SHP77 treated with DMSO at 0.1 percent for 48 hours (cell line): ENCODE measurements at regions not wholly inside any gene's neighbourhood (a gene's known extent, or its start where the extent isn't known, plus 50 kb on each side); places are given as distances from the start of the nearest gene placed in this dataset.
"Not testable (repeated sequence)": the region's sequence is repeated elsewhere in the genome, so short reads cannot be mapped to it uniquely, and the experiment has no call there.

Experiments
- DNase-seq: peaks from one replicate; lab custom pipeline; 2025; lab: John Stamatoyannopoulos, UW

- DNase-seq, result no peak
Measured at GRCh38 chr5:6273749-6274148, 104.6 kb downstream of the MED10 start.

DNA sequence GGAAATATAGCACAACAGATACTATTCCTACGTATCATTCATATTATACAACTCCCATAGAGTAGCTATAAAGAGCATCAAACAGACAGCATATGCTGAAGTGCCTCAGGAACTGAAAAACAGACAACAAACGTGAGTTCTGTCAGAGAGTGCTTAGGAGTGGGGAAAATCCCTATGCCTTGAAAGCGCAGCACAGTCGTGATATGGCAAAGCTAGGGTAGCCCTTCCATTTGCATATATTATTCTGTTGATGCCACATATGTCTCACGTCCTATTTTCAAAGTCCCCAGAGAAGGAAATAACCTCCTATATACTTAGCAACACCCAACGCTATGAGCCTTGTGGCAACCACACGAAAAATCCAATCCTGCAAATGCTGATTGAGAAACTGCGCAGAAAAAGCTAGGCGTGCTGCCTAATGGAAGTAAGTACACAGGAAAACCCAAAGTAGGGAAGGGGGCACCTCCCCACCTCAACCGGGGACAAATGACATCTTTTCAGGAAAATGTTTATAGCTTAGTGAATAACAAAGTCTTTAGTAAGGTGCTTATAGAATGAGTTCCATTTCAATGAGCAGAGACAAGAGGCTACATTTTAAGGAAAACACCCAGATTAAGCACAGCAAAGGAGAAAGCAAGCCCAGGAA is 105.1 kb downstream of the MED10 start:
- no peak for DNase-seq

- DNase-seq, result no peak
Measured at GRCh38 chr5:6269925-6270324, 108.4 kb downstream of the MED10 start.

GRCh38 chr5:6266671-6267197 is 111.6 kb downstream of the MED10 start:
- DNase-seq, result no peak

DNA sequence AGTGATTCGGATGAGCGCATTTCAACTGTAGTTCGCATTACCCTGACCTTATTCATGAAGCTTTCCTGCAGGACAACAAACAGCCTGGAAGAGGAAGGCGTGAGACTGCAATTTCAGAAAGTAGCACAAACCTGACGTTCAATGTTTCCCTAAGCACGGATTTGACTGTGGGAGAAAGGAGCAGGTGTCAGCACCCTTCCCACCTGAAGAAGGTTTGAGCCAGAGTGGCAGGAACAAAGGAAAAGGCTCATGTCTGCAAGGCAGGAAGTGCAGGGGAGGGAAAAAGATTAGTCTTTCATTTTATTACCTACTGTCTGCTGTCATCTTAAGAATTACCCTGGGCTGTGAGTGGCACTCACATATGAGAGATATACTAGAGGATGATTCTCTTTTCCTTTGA is 114.0 kb downstream of the MED10 start:
- no peak for DNase-seq

GRCh38 chr5:6262651-6263363 is 115.5 kb downstream of the MED10 start:
- no peak for DNase-seq

GRCh38 chr5:6261668-6262067 is 116.7 kb downstream of the MED10 start:
- DNase-seq, result no peak

DNA sequence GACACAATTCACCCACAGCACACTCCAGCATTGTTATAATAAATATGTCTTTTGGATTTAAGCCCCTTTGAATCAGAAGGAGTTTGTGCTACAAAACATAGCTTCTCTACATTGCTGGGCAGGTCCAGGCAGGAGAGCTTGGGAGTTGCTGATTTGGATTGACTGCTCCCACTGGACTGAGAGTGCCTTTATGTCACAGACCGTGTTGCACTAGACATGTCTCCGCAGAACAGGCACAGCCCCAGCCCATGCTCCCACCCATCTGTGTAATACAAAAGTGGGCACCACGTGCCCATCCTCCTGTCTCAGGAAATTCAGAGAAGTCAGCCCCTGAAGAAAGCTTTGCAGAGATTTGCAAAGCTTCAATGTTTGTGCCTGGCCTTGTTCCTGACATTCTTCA is 117.1 kb downstream of the MED10 start:
- no peak for DNase-seq

DNA sequence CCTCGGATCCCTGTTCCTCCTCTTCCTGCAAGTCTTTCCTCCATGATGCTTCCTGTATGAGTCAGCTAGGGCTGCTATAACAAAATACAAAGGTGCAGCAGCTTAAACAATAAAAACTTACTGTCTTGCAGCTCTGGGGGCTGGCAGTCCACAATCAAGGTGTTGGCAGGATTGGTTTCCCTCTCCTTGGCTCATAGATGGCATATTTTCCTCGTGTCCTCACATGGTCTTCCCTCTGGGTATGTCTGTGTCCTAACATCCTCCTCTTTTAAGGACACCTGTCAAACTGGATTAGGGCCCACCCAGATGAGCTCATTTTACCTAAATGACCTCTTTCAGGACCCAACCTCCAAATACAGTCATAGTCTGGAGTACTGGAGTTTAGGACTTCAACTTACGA is 117.5 kb downstream of the MED10 start:
- DNase-seq, result no peak

DNA sequence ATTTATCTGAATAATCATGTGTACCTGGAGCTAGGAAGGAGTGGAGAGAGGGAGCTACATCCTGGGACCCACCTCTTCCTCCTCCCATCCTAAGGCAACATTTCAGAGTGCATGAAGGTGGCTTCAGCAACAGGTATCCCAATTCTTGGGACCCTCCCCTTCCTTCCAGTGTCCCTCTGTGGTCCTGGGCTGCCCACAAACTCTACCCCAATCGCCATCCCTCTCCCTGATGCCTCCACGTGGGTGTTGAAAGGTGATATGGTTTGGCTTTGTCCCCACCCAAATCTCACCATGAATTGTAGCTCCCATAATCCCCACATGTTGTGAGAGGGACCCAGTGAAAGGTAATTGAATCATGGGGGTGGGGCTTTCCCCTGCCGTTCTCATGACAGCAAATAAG is 121.4 kb downstream of the MED10 start:
- no peak for DNase-seq

DNA sequence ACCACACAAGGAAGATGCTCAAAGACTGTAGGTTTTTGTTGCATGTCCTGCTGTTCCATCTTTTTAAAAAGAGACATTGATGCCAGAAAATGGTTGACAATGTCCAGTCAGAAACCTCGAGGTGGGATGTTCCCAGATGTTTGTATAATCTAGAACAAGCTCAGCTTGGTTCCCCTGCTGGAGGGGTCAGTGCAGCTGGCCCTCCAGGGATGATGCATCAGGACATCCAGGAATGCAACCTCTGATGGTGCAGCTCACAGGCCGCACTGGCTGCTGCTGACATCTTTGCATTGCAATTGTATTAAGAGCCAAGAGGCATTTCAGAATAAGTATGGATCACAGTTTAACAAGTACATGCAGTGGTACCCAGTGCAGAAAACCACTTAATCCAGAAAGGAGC is 122.4 kb downstream of the MED10 start:
- DNase-seq, result no peak

DNA sequence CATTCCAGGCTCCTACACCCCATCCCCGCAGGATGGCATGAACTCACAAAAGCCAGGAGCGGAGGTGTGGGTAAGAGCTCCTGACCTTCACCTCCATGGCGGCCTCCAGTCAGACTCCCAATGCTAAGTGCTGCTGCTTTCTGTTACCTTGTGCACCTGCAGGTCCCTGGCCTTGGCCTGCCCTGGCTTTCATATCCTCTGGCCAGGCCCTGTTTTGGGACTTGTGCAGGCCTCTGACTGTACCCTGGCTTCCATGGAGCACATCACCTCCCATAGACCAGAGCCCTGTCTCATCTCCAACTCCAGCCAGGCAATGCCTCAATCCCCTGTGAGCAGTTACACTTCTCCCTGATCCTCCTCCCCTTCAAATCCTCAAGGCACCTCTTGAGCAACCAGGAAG is 124.5 kb downstream of the MED10 start:
- DNase-seq, result no peak

DNA sequence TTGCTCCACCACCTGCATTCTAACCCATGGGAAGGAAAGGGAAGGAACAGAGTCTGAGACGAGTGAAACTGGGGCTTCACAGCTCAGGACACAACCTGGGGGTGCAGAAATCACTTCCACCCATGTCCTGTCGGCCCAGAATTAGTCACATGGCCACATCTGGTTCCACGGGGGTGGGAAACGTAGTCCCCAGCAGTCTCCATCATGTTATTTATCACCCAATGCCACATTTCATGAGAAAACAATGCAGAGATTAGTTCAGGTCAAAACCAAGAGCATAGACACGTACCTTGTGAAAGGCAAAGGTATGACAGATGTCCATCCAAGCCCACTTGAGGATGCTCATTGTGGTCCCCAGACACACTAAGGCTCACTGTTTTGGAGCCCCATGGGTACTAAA is 125.1 kb downstream of the MED10 start:
- no peak for DNase-seq

DNA sequence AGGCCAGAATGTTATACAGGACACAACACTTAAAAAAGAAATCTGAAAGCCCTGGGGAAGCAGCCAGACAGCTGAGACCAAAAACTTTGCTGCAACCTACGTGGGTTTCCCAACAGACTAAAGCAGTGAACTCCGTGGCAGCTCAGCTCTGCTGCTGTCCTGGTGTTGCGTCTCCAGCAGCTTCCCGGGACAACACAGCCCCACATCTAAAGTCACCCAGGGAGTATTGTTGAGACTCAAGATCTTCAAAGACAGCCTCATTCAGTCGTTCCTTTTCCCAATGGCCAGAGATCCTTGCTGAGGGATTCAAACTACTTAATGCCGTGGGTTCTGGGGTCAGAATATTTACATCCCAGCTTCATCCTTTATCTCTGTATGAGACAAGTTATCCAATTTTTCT is 125.8 kb downstream of the MED10 start:
- DNase-seq, result no peak

DNA sequence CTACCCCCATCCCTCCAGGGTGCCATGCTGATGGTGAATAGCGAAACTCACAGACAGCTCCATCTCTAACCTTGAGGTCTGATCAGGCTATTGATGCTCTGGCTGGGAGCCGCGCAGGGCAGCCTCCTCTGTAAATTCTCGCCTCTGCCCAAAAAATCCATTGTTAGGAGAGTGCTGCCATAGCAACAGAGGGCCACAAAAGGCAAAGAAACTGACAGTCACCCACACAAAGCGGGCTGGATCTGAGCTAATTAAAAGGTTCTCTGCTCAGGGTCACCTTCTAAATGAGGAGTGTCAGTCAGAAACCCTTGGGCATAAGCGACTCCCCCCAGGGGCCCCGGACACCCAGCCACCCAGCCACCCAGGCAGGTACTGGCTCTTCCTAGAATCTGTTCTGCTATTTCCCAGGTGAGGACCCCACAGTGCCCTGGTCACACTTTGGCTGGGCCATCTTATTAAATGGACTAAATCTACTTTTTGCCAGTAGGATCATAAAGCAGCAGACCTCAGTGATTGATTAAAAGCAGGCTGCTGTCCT is 126.7 kb downstream of the MED10 start:
- DNase-seq, result no peak

- no peak for DNase-seq
Measured at GRCh38 chr5:6250121-6250520, 128.2 kb downstream of the MED10 start.

DNA sequence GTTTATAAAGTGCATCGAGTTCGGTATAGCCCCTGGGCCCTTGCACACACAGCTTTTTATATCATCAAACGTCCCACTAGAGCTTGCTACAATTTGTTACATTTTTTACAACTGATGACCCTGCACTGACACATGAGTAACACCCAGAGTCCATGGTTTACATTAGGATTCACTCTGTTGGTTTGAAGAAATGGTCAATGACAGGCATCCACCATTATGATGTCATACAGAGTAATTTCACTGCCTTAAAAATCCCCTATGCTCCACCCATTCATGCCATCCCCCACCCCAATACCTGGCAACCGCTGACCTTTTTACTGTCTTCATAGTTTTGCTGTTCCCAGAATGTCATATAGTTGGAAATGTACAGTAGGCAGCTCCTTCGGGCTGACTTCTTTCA is 130.2 kb downstream of the MED10 start:
- DNase-seq, result no peak

- DNase-seq, result no peak
Measured at GRCh38 chr5:6246820-6247437, 131.4 kb downstream of the MED10 start.

- no peak for DNase-seq
Measured at GRCh38 chr5:6244339-6244714, 134.0 kb downstream of the MED10 start.

DNA sequence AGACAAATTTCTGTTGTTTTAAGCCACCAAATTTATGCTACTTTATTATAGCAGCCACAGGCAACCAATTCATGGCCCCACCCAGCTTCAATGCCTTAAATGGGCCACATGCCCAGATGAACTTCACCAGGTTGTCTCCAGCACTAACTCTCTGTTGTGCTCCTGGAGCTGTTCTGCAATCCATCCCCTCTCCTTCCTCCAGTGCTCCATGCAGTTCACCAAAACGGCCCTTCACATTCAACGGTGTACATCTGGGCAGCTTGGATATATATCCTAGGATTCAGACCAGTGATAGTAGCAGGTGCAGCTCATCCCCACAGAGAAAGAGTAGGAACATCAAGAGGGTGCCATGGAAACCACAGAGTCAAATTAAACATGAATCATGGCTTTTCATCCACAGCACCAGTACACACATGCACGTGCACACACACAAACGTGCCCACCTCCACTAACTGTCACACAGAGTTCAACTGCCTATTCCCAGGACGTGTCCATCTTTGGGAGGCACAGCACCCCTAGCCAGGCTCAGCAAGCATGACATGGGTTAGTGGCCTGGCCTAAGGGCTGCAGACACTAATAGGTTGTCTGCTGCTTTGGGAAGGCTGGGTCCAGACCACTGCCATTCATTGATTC is 134.5 kb downstream of the MED10 start:
- no peak for DNase-seq

DNA sequence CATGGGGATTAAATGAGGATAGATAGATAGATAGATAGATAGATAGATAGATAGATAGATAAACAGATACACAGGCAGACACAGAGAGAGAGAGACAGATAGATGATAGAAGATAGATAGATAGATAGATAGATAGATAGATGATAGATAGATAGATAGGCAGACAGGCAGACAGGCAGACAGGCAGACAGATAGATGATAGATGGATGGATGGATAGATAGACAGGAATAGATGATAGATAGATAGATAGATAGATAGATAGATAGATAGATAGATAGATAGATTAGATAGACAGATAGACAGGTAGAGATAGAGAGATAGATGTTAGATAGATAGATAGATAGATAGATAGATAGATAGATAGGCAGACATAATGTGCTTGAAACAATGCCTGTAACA is 137.3 kb downstream of the MED10 start:
- not testable (repeated sequence) for DNase-seq

DNA sequence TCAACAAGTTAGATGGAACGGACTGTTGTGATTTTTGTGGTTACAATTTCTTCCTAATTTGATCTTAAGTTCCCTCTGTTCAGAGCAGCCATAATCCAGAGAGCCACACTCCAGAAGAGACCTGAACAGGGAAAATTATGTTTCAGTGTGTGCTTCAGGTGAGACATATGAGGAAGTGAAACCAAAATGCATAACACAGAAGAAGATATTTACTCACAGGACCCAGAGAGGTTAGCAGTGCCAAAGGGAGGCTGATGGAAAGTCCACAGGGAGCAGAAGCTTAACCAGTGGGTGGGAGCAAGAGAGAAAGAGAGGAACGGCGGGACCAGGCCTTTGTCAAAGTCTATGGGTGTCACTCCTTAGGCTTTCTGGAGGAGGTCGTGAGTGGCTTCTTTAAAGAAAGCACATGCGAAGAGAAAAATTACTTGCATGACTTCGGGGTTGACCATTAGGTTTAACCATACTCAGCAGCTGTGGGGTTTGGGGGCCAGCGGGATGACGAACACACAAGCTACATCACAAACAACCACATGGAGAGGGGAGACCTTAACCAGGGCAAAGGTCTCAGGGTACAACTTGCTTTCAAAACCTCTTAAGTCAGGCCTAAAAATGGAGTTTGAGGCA is 141.4 kb downstream of the MED10 start:
- no peak for DNase-seq
